Gastroesophageal sphincter (tissue), 4 donors: ENCODE measurements at regions not wholly inside any gene's neighbourhood (a gene's known extent, or its start where the extent isn't known, plus 50 kb on each side); places are given as distances from the start of the nearest gene placed in this dataset.
A peak's percentile ranks its signal among the peaks of the same experiment; 100 is the strongest.
"Not testable (repeated sequence)": the region's sequence is repeated elsewhere in the genome, so short reads cannot be mapped to it uniquely, and the experiment has no call there.

Source experiments
- ATAC-seq: fragments of 150-250 bp; one replicate; pipeline ENCODE4 v1.9.1; 2016; ENCODE audit warnings: mild to moderate bottlenecking, moderate library complexity
- H3K27ac ChIP-seq, 4 donors: fragments of 200-600 bp; sonication (generic) in 3 of 4; 1 replicate in 3 of 4; 2 replicates in 1 of 4; pipeline ENCODE4 v1.5.1; 2016 to 2019
- H3K27me3 ChIP-seq: fragments of 200-600 bp; sonication (generic); one replicate; pipeline ENCODE4 v1.5.1; 2019
- H3K36me3 ChIP-seq, 2 donors: fragments of 200-600 bp; sonication (generic); one replicate each; pipeline ENCODE4 v1.5.1; 2019; ENCODE audit warnings: control low read depth in 1 of 2
- H3K4me1 ChIP-seq, 3 donors: fragments of 200-600 bp; sonication (generic); 1 replicate in 2 of 3; 2 replicates in 1 of 3; pipeline ENCODE4 v1.5.1; 2016 to 2019; ENCODE audit warnings: control low read depth in 2 of 3
- H3K4me3 ChIP-seq, 2 donors: fragments of 200-600 bp; sonication (generic); one replicate each; pipeline ENCODE4 v1.5.1; 2019; ENCODE audit warnings: mild to moderate bottlenecking in 1 of 2, moderate library complexity in 1 of 2
- H3K9me3 ChIP-seq, 3 donors: fragments of 200-600 bp; sonication (generic); one replicate each; pipeline ENCODE4 v1.5.1; 2017 to 2019; ENCODE audit warnings: control low read depth in 2 of 3
- WGBS, 2 donors: methylation state at CpG; one replicate each; pipeline ENCODE4 v1.1.5; 2018; ENCODE audit warnings: low coverage in 1 of 2; 5-methylcytosine and 5-hydroxymethylcytosine counted together

GRCh38 chr1:144066071-144066813, 94.5 kb upstream of the FAM72C start:
- H3K4me1 ChIP-seq, H3K27me3 ChIP-seq, H3K4me3 ChIP-seq, H3K36me3 ChIP-seq, H3K9me3 ChIP-seq, H3K27ac ChIP-seq: not testable (repeated sequence)
- peak; percentile 20 for ATAC-seq
- no CpG with 5 or more reads among the region's 10 CpGs for WGBS, 2 donors

- ATAC-seq = peak; percentile 88
- H3K9me3 ChIP-seq, H3K36me3 ChIP-seq, H3K4me1 ChIP-seq, H3K27ac ChIP-seq, H3K27me3 ChIP-seq, H3K4me3 ChIP-seq: not testable (repeated sequence)
- WGBS, 2 donors = no CpG with 5 or more reads among the region's 5 CpGs
These were observed 93.7 kb upstream of the FAM72C start for GRCh38 chr1:144065299-144066060.

GRCh38 chr1:144049365-144049764, 77.6 kb upstream of the FAM72C start:
- not testable (repeated sequence) for H3K4me1 ChIP-seq, H3K4me3 ChIP-seq, H3K9me3 ChIP-seq, ATAC-seq, H3K36me3 ChIP-seq, H3K27me3 ChIP-seq, H3K27ac ChIP-seq
- WGBS, 2 donors = no CpG with 5 or more reads among the region's 5 CpGs

GRCh38 chr1:144046645-144047044, 74.9 kb upstream of the FAM72C start:
- H3K4me1 ChIP-seq, H3K4me3 ChIP-seq, H3K27ac ChIP-seq, H3K27me3 ChIP-seq, H3K9me3 ChIP-seq, H3K36me3 ChIP-seq, ATAC-seq: not testable (repeated sequence)
- no CpG with 5 or more reads among the region's 3 CpGs for WGBS, 2 donors

- H3K9me3 ChIP-seq, H3K4me1 ChIP-seq, ATAC-seq, H3K27me3 ChIP-seq, H3K4me3 ChIP-seq, H3K27ac ChIP-seq, H3K36me3 ChIP-seq: not testable (repeated sequence)
- WGBS, 2 donors = no CpG with 5 or more reads among the region's 13 CpGs
These were observed 74.2 kb upstream of the FAM72C start for GRCh38 chr1:144045751-144046546.

GRCh38 chr1:144042251-144042650, 70.5 kb upstream of the FAM72C start:
- H3K27me3 ChIP-seq, H3K9me3 ChIP-seq, H3K4me1 ChIP-seq, H3K27ac ChIP-seq, ATAC-seq, H3K4me3 ChIP-seq, H3K36me3 ChIP-seq: not testable (repeated sequence)
- no CpG with 5 or more reads among the region's 1 CpG for WGBS, 2 donors

- not testable (repeated sequence) for ATAC-seq, H3K27me3 ChIP-seq, H3K4me3 ChIP-seq, H3K27ac ChIP-seq, H3K4me1 ChIP-seq, H3K36me3 ChIP-seq, H3K9me3 ChIP-seq
- no CpG with 5 or more reads among the region's 3 CpGs for WGBS, 2 donors
These were observed 68.5 kb upstream of the FAM72C start for GRCh38 chr1:144040293-144040692.

GRCh38 chr1:144034045-144034444, 62.3 kb upstream of the FAM72C start:
- H3K4me1 ChIP-seq, H3K36me3 ChIP-seq, H3K4me3 ChIP-seq, ATAC-seq, H3K27me3 ChIP-seq, H3K27ac ChIP-seq, H3K9me3 ChIP-seq: not testable (repeated sequence)
- WGBS, 2 donors = no CpG with 5 or more reads among the region's 3 CpGs

- not testable (repeated sequence) for H3K27ac ChIP-seq, H3K9me3 ChIP-seq, H3K36me3 ChIP-seq, H3K27me3 ChIP-seq, ATAC-seq, H3K4me1 ChIP-seq, H3K4me3 ChIP-seq
- WGBS, 2 donors = no CpG with 5 or more reads among the region's 2 CpGs
These were observed 59.8 kb upstream of the FAM72C start for GRCh38 chr1:144031550-144031949.

- ATAC-seq, H3K27ac ChIP-seq, H3K36me3 ChIP-seq, H3K4me3 ChIP-seq, H3K27me3 ChIP-seq, H3K9me3 ChIP-seq, H3K4me1 ChIP-seq: not testable (repeated sequence)
- no CpG with 5 or more reads among the region's 2 CpGs for WGBS, 2 donors
These were observed 54.2 kb upstream of the FAM72C start for GRCh38 chr1:144026022-144026421.

GRCh38 chr1:144021690-144022384, 50.1 kb upstream of the FAM72C start:
- ATAC-seq, H3K4me1 ChIP-seq, H3K4me3 ChIP-seq, H3K27me3 ChIP-seq, H3K27ac ChIP-seq, H3K9me3 ChIP-seq, H3K36me3 ChIP-seq: not testable (repeated sequence)
- WGBS, 2 donors = no CpG with 5 or more reads among the region's 5 CpGs
